ENCODE measurements at regions not wholly inside any gene's neighbourhood (a gene's known extent, or its start where the extent isn't known, plus 50 kb on each side); places are given as distances from the start of the nearest gene placed in this dataset.

- in situ Hi-C loops (cut with HindIII; ENCODE audit: low sequenced_read_pairs): no loop called here
- DNase-seq (ENCODE audit: low read depth): no peak
- TF ChIP-seq CTCF (IDR thresholded peaks at IDR 0.05; ENCODE audit: low read depth, low read length, missing control alignments): no peak
- H3K4me3 ChIP-seq (ENCODE audit: low read depth, low read length): no peak overlapping the region
Measured at GRCh38 chr1:209531006-209531405, 52.5 kb upstream of the CAMK1G start.

- in situ Hi-C loops (cut with HindIII; ENCODE audit: low sequenced_read_pairs): no loop called here
- no peak for TF ChIP-seq CTCF (IDR thresholded peaks at IDR 0.05; ENCODE audit: low read depth, low read length, missing control alignments)
- DNase-seq (ENCODE audit: low read depth): no peak
- H3K4me3 ChIP-seq (ENCODE audit: low read depth, low read length): no peak overlapping the region
Measured at GRCh38 chr1:209531549-209531948, 52.0 kb upstream of the CAMK1G start.

All from astrocyte of the cerebellum (primary cell).